CD4-positive, alpha-beta T cell (primary cell): ENCODE measurements at regions not wholly inside any gene's neighbourhood (a gene's known extent, or its start where the extent isn't known, plus 50 kb on each side); places are given as distances from the start of the nearest gene placed in this dataset.

ENCODE experiments used
- ATAC-seq: fragments of 200-7000 bp; cut with Tn5 transposase; one replicate; pipeline ENCODE4 v1.10.0; 2022; ENCODE audit warnings: mild to moderate bottlenecking; ENCODE audit not compliant: poor library complexity
- CTCF ChIA-PET: fragments of 350-600 bp; sonication (Branson Sonifier 250); formaldehyde crosslinking; loops from one replicate; lab custom pipeline; 2021; ENCODE audit warnings: antibody characterized with exemption, inconsistent platforms; lab: Charles Lee
- POLR2A ChIA-PET: fragments of 350-600 bp; sonication (Branson Sonifier 250); formaldehyde crosslinking; loops from one replicate; lab custom pipeline; 2021; ENCODE audit warnings: antibody characterized with exemption, inconsistent platforms; lab: Charles Lee
- DNase-seq, 14 experiments: peaks; one replicate each; pipeline ENCODE4 v3.0.0-alpha.2; 2013 to 2020; ENCODE audit warnings: mixed read lengths in 2 of 14
- H3K27ac ChIP-seq, 2 donors: one replicate each; pipeline versions ENCODE4 v1.5.1 to v1.7.0; 2013; ENCODE audit warnings: low read length in 2 of 2, low read depth in 1 of 2, mild to moderate bottlenecking in 1 of 2
- H3K27me3 ChIP-seq, 2 experiments: 1 replicate in 1 of 2; 2 replicates in 1 of 2; pipeline versions ENCODE4 v1.6.1 to v1.7.0; 2013; ENCODE audit warnings: low read length in 2 of 2, control low read depth in 1 of 2, mild to moderate bottlenecking in 1 of 2, moderate library complexity in 1 of 2; ENCODE audit not compliant: insufficient read depth in 2 of 2, control insufficient read depth in 1 of 2
- H3K36me3 ChIP-seq: one replicate; pipeline ENCODE4 v1.6.1; 2013; ENCODE audit warnings: low read length, control low read depth; ENCODE audit not compliant: insufficient read depth
- H3K4me1 ChIP-seq: one replicate; pipeline ENCODE4 v1.6.1; 2013; ENCODE audit warnings: low read length, control low read depth; ENCODE audit not compliant: insufficient read depth
- H3K4me3 ChIP-seq: one replicate; pipeline ENCODE4 v1.5.1; 2013; ENCODE audit warnings: mild to moderate bottlenecking, low read length, moderate library complexity
- H3K9me3 ChIP-seq, 2 experiments: 1 replicate in 1 of 2; 2 replicates in 1 of 2; pipeline versions ENCODE4 v1.6.1 to v1.7.0; 2013; ENCODE audit warnings: low read length in 2 of 2, mild to moderate bottlenecking in 2 of 2, control low read depth in 1 of 2, moderate library complexity in 1 of 2; ENCODE audit not compliant: control insufficient read depth in 1 of 2, insufficient read depth in 1 of 2
- H3K27ac Mint-ChIP-seq: one replicate; pipeline ENCODE4 v1.8.0; 2020; ENCODE audit warnings: mixed read lengths
- H3K27me3 Mint-ChIP-seq: one replicate; pipeline ENCODE4 v1.8.0; 2021; ENCODE audit warnings: mixed read lengths
- H3K36me3 Mint-ChIP-seq: one replicate; pipeline ENCODE4 v1.8.0; 2021; ENCODE audit warnings: low read depth, mixed read lengths
- H3K4me1 Mint-ChIP-seq: one replicate; pipeline ENCODE4 v1.8.0; 2021; ENCODE audit warnings: low read depth, mixed read lengths
- H3K4me3 Mint-ChIP-seq: one replicate; pipeline ENCODE4 v1.8.0; 2020; ENCODE audit warnings: mild to moderate bottlenecking, mixed read lengths
- H3K9me3 Mint-ChIP-seq: one replicate; pipeline ENCODE4 v1.8.0; 2020; ENCODE audit warnings: mixed read lengths
- CTCF ChIP-seq: fragments of 200-600 bp; IDR thresholded peaks from one replicate; pipeline ENCODE4 v1.8.0; 2022; ENCODE audit warnings: antibody characterized with exemption, mild to moderate bottlenecking
- intact Hi-C, 2 experiments: fragments of 100-400 bp; cut with DNase I in 1 of 2; cut with micrococcal nuclease in 1 of 2; formaldehyde crosslinking; loops; one replicate each; pipeline versions ENCODE4 v1.15.1 to v1.9.0; 2023 to 2025; cut with DNase I, micrococcal nuclease

GRCh38 chr10:35754519-35754918 is 112.4 kb upstream of the FZD8 start:
- H3K4me3 Mint-ChIP-seq = no peak overlapping the region

DNA sequence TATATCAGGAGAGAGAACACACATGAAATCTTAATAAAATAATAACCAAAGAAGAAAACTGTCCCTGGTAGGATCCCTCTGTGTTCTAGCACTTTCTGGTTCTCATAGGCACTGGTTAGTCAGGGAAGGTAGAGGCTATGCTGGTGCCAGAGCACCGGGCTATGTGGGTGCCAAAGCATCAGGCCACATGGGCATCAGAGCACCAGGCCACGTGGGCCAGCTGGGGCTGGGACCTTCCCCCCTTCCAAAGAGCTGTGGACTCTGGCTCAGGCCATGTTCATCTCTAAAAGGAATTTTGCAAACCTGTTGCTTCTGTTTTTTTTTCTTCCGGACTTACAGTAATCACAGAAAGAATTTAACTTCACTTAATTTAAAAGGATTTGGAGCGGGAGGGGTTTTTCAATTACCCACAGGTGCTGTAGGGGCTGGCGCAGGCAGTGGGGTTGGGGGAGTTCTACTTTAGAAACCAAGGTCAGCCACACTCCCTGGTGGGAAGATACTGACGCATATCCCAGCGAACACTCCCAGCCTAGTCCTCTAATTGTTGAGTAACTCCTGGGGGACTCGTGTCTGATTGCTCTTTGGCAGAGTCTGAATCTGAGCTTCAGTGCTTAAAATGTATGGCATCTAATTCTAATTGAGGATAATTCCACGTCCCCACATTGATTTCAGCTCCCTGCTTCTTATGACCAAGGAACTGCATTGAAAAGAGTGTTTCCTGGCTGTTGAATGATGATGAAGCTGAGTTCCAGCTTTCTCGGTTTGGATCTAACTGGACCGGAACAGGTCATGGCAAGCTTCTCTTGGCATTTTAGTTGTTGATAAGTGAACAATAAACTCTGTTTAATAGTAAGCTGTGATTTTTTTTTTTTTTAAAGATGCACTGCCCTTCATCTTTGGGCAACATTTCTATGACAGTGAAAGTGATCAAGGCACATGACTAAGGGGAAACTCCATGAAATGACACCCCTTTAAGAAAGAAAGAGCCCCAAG is 110.7 kb upstream of the FZD8 start:
- Mint-ChIP-seq H3K27ac (no peak overlapping the region), H3K4me3 (no peak overlapping the region), H3K36me3 (no peaks in the 10 kb centered on the region), H3K4me1 (no peaks in the 10 kb centered on the region), H3K27me3 (no peaks in the 10 kb centered on the region), H3K9me3 (no peaks in the 10 kb centered on the region)
- ChIA-PET CTCF (no interaction called here), POLR2A (no interaction called here)
- Histone ChIP-seq H3K4me1 (no peaks in the 10 kb centered on the region), H3K36me3 (no peaks in the 10 kb centered on the region), H3K4me3 (no peak overlapping the region), H3K27ac (no peak overlapping the region), H3K27me3 (no peaks in the 10 kb centered on the region), H3K9me3 (peaks cover 0 to 4% of the 10 kb centered on the region in 2 experiments)
- no peak for ATAC-seq
- no peak for TF ChIP-seq CTCF
- no peak for DNase-seq
- intact Hi-C loops = no loop called here

More at GRCh38 chr10:35754519-35754918, 112.4 kb upstream of the FZD8 start:
- Histone ChIP-seq H3K4me1 (no peaks in the 10 kb centered on the region), H3K4me3 (no peak overlapping the region), H3K36me3 (no peaks in the 10 kb centered on the region), H3K27me3 (no peaks in the 10 kb centered on the region), H3K9me3 (peaks cover 0 to under 1% of the 10 kb centered on the region in 2 experiments), H3K27ac (no peak overlapping the region)
- no peak for DNase-seq
- H3K27ac Mint-ChIP-seq = no peak overlapping the region
- H3K4me1 Mint-ChIP-seq = no peaks in the 10 kb centered on the region
- ChIA-PET CTCF (no interaction called here), POLR2A (no interaction called here)
- H3K27me3 Mint-ChIP-seq = no peaks in the 10 kb centered on the region
- H3K9me3 Mint-ChIP-seq = no peaks in the 10 kb centered on the region
- no peaks in the 10 kb centered on the region for H3K36me3 Mint-ChIP-seq
- ATAC-seq = no peak
- intact Hi-C loops = no loop called here
- TF ChIP-seq CTCF = no peak

GRCh38 chr10:35751347-35751746 is 109.3 kb upstream of the FZD8 start:
- ChIA-PET CTCF (no interaction called here), POLR2A (no interaction called here)
- H3K27me3 Mint-ChIP-seq = no peaks in the 10 kb centered on the region
- no peak overlapping the region for H3K27ac Mint-ChIP-seq
- Histone ChIP-seq H3K27me3 (no peaks in the 10 kb centered on the region), H3K4me3 (no peak overlapping the region), H3K9me3 (peaks cover 0 to 4% of the 10 kb centered on the region in 2 experiments), H3K36me3 (no peaks in the 10 kb centered on the region), H3K4me1 (no peaks in the 10 kb centered on the region), H3K27ac (no peak overlapping the region)
- ATAC-seq = no peak
- TF ChIP-seq CTCF = no peak
- H3K4me1 Mint-ChIP-seq = no peaks in the 10 kb centered on the region
- H3K9me3 Mint-ChIP-seq = no peaks in the 10 kb centered on the region
- H3K36me3 Mint-ChIP-seq = no peaks in the 10 kb centered on the region
- intact Hi-C loops = no loop called here
- H3K4me3 Mint-ChIP-seq = no peak overlapping the region
- no peak for DNase-seq
